Hepatocyte (in vitro differentiated cells): ENCODE measurements at regions not wholly inside any gene's neighbourhood (a gene's known extent, or its start where the extent isn't known, plus 50 kb on each side); places are given as distances from the start of the nearest gene placed in this dataset.
"Not testable (repeated sequence)": the region's sequence is repeated elsewhere in the genome, so short reads cannot be mapped to it uniquely, and the experiment has no call there.

Source experiments
- DNase-seq: peaks from one replicate; pipeline ENCODE4 v3.0.0-alpha.2; 2016; ENCODE audit warnings: low spot score
- H2AFZ ChIP-seq: fragments of 200-600 bp; sonication (generic); 2 replicates; pipeline ENCODE4 v1.6.0; 2016; ENCODE audit warnings: antibody characterized with exemption, mild to moderate bottlenecking
- H3K27ac ChIP-seq: fragments of 200-600 bp; sonication (generic); 2 replicates; pipeline ENCODE4 v1.5.1; 2016; ENCODE audit warnings: mild to moderate bottlenecking
- H3K27me3 ChIP-seq: fragments of 200-600 bp; sonication (generic); 2 replicates; pipeline ENCODE4 v1.6.1; 2016
- H3K36me3 ChIP-seq: fragments of 200-600 bp; sonication (generic); replicated peaks from 2 replicates; pipeline ENCODE4 v1.5.1; 2016; ENCODE audit warnings: low read depth; ENCODE audit not compliant: insufficient read depth
- H3K4me1 ChIP-seq: fragments of 200-600 bp; sonication (generic); 2 replicates; pipeline ENCODE4 v1.5.1; 2016; ENCODE audit warnings: mild to moderate bottlenecking, moderate library complexity; ENCODE audit not compliant: insufficient read depth
- H3K4me2 ChIP-seq: fragments of 200-600 bp; sonication (generic); 2 replicates; pipeline ENCODE4 v1.6.0; 2016
- H3K4me3 ChIP-seq: fragments of 200-600 bp; sonication (generic); 2 replicates; pipeline ENCODE4 v1.5.1; 2016; ENCODE audit warnings: mild to moderate bottlenecking
- H3K79me2 ChIP-seq: fragments of 200-600 bp; sonication (generic); 2 replicates; pipeline ENCODE4 v1.6.0; 2017; ENCODE audit warnings: mild to moderate bottlenecking
- H3K9me2 ChIP-seq: fragments of 200-600 bp; sonication (generic); replicated peaks from 2 replicates; pipeline ENCODE4 v1.6.0; 2017; ENCODE audit warnings: mild to moderate bottlenecking; ENCODE audit not compliant: insufficient read depth
- H3K9me3 ChIP-seq: fragments of 200-600 bp; sonication (generic); 2 replicates; pipeline ENCODE4 v1.5.1; 2016; ENCODE audit warnings: low read depth, mild to moderate bottlenecking
- H4K20me1 ChIP-seq: fragments of 200-600 bp; sonication (generic); 2 replicates; pipeline ENCODE4 v1.6.0; 2016; ENCODE audit warnings: mild to moderate bottlenecking; ENCODE audit not compliant: insufficient read depth, poor library complexity, severe bottlenecking
- EZH2 ChIP-seq: fragments of 200-600 bp; sonication (generic); IDR thresholded peaks from 2 replicates; pipeline ENCODE4 v1.6.1; 2016; ENCODE audit warnings: antibody characterized with exemption, mild to moderate bottlenecking, borderline replicate concordance
- EZH2phosphoT487 ChIP-seq: fragments of 200-600 bp; sonication (generic); IDR thresholded peaks from one replicate; pipeline ENCODE4 v1.6.1; 2018; ENCODE audit warnings: antibody characterized with exemption, mild to moderate bottlenecking, low read depth, moderate library complexity; ENCODE audit not compliant: unreplicated experiment, severe bottlenecking
- WGBS: methylation state at CpG from one replicate; pipeline ENCODE4 v1.1.6; 2016; ENCODE audit warnings: low lambda C conversion rate; ENCODE audit errors: missing lambda C conversion rate; 5-methylcytosine and 5-hydroxymethylcytosine counted together
- TF ChIP-seq, protein P1 (sequence below): fragments of 200-600 bp; sonication (generic); IDR thresholded peaks from 2 replicates; pipeline ENCODE4 v1.5.1; 2016; ENCODE audit warnings: antibody characterized with exemption, mild to moderate bottlenecking; ENCODE audit not compliant: poor library complexity

DNA sequence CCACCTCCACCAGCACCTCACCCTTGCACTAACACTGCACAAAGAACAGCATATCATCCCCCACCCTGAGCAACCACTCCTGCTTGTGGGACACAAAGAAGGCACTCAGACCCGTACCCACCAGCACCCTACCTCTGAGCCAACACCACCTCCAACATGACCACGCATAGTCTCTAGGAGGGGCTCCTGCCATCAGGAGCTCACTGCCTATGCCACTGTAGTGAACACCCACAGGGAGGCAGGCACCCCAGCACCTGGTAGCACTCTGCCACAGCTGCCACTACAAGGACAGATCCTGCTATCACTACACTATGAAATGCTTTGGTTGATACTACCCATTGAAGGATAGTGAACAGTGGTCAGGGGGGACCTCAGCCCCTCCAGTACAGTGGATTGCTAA, 395.6 kb upstream of the GRAMD2B start:
- Histone ChIP-seq H3K79me2 (no peaks in the 10 kb centered on the region), H3K36me3 (no peaks in the 10 kb centered on the region), H3K4me2 (no peak overlapping the region), H4K20me1 (no peaks in the 10 kb centered on the region), H3K9me2 (no peaks in the 10 kb centered on the region), H3K4me3 (no peak overlapping the region), H2AFZ (no peak overlapping the region), H3K9me3 (peaks cover 9% of the 10 kb centered on the region), H3K4me1 (no peaks in the 10 kb centered on the region), H3K27ac (no peak overlapping the region), H3K27me3 (no peaks in the 10 kb centered on the region)
- WGBS = 100% methylated on average over 2 of the region's 2 CpGs
- TF ChIP-seq EZH2 (no peak), EZH2phosphoT487 (no peak)
- TF ChIP-seq, protein P1, sequence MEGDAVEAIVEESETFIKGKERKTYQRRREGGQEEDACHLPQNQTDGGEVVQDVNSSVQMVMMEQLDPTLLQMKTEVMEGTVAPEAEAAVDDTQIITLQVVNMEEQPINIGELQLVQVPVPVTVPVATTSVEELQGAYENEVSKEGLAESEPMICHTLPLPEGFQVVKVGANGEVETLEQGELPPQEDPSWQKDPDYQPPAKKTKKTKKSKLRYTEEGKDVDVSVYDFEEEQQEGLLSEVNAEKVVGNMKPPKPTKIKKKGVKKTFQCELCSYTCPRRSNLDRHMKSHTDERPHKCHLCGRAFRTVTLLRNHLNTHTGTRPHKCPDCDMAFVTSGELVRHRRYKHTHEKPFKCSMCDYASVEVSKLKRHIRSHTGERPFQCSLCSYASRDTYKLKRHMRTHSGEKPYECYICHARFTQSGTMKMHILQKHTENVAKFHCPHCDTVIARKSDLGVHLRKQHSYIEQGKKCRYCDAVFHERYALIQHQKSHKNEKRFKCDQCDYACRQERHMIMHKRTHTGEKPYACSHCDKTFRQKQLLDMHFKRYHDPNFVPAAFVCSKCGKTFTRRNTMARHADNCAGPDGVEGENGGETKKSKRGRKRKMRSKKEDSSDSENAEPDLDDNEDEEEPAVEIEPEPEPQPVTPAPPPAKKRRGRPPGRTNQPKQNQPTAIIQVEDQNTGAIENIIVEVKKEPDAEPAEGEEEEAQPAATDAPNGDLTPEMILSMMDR = no peak
- no peak for DNase-seq

DNA sequence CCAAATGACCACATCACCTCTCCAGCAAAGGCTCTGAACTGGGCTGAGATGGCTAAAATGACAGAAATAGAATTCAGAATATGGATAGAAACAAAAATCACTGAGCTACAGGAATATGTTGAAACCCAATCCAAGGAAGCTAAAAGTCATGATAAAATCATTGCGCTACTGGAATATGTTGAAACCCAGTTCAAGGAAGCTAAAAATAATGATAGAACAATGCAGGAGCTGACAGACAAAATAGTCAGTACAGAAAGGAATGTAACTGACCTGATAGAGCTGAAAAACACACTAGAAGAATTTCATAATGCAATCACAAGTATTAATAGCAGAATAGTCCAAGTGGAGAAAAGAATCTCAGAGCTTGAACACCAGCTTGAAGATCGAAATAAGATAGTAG, 394.9 kb upstream of the GRAMD2B start:
- Histone ChIP-seq H4K20me1 (no peaks in the 10 kb centered on the region), H3K4me1 (no peaks in the 10 kb centered on the region), H3K36me3 (no peaks in the 10 kb centered on the region), H3K4me2 (no peak overlapping the region), H3K27me3 (no peaks in the 10 kb centered on the region), H3K4me3 (no peak overlapping the region), H3K79me2 (no peaks in the 10 kb centered on the region), H2AFZ (no peak overlapping the region), H3K9me3 (peaks cover 9% of the 10 kb centered on the region), H3K27ac (no peak overlapping the region), H3K9me2 (no peaks in the 10 kb centered on the region)
- DNase-seq = no peak
- 94% methylated on average over 2 of the region's 2 CpGs for WGBS
- no peak for TF ChIP-seq EZH2
- TF ChIP-seq, protein P1 = no peak
- TF ChIP-seq EZH2phosphoT487 = no peak

DNA sequence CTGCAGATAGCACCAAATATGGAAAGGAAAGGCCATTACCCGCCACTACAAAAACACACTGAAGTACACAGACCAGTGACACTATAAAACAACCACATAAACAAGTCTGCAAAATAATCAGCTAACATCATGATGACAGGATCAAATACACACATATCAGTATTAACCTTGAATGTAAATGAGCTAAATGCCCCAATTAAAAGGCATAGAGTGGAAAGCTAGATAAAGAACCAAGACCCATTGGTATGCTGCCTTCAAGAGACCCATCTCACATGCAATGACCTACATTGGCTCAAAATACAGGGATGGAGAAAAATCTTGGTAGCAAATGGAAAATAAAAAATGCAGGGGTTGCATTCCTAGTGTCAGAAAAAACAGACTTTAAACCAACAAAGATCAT, 393.9 kb upstream of the GRAMD2B start:
- not testable (repeated sequence) for H3K27ac ChIP-seq, H3K27me3 ChIP-seq, H3K4me2 ChIP-seq, H2AFZ ChIP-seq, H4K20me1 ChIP-seq, H3K4me1 ChIP-seq, DNase-seq, H3K9me3 ChIP-seq, H3K79me2 ChIP-seq, H3K9me2 ChIP-seq, H3K36me3 ChIP-seq, H3K4me3 ChIP-seq
- 95% methylated on average over 1 of the region's 1 CpG for WGBS

DNA sequence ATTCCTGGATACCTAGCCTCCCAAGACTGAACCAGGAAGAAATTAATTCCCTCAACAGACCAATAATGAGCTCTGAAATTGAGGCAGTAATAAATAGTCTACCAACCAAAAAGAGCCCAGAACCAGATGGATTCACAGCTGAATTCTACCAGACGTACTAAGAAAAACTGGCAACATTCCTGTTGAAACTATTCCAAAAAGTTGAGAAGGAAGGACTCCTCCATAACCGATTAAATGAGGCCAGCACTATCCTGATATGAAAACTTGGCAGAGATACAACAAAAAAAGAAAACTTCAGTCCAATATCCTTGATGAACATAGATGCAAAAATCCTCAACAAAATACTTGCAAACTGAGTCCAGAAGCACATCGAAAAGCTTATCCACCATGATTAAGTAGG, 392.5 kb upstream of the GRAMD2B start:
- Histone ChIP-seq H2AFZ (no peak overlapping the region), H3K79me2 (no peaks in the 10 kb centered on the region), H3K27me3 (no peaks in the 10 kb centered on the region), H3K4me1 (no peaks in the 10 kb centered on the region), H3K4me2 (no peak overlapping the region), H3K4me3 (no peak overlapping the region), H3K9me2 (no peaks in the 10 kb centered on the region), H3K36me3 (no peaks in the 10 kb centered on the region), H4K20me1 (no peaks in the 10 kb centered on the region), H3K9me3 (peaks cover 9% of the 10 kb centered on the region), H3K27ac (no peak overlapping the region)
- no peak for DNase-seq
- TF ChIP-seq EZH2phosphoT487 = no peak
- TF ChIP-seq, protein P1 = no peak
- 79% methylated on average over 3 of the region's 3 CpGs for WGBS
